OCI-LY3 (cell line): ENCODE measurements at regions not wholly inside any gene's neighbourhood (a gene's known extent, or its start where the extent isn't known, plus 50 kb on each side); places are given as distances from the start of the nearest gene placed in this dataset.

Source experiments
- CTCF ChIP-seq: fragments of 200-600, 300-600 bp; sonication (generic); IDR thresholded peaks from 2 replicates; pipeline ENCODE4 v1.5.1; 2014; ENCODE audit warnings: antibody characterized with exemption, low read length, low read depth
- EZH2phosphoT487 ChIP-seq: fragments of 200-600 bp; shearing (Covaris generic); IDR thresholded peaks from 2 replicates; pipeline ENCODE4 v1.6.1; 2018; ENCODE audit warnings: antibody characterized with exemption, mixed run types, low read depth

GRCh38 chr1:87765057-87765680, 436.5 kb downstream of the LMO4 start:
- no peak for TF ChIP-seq CTCF
- TF ChIP-seq EZH2phosphoT487, result no peak
